ENCODE measurements at regions not wholly inside any gene's neighbourhood (a gene's known extent, or its start where the extent isn't known, plus 50 kb on each side); places are given as distances from the start of the nearest gene placed in this dataset.
"Not testable (repeated sequence)": the region's sequence is repeated elsewhere in the genome, so short reads cannot be mapped to it uniquely, and the experiment has no call there.

DNA sequence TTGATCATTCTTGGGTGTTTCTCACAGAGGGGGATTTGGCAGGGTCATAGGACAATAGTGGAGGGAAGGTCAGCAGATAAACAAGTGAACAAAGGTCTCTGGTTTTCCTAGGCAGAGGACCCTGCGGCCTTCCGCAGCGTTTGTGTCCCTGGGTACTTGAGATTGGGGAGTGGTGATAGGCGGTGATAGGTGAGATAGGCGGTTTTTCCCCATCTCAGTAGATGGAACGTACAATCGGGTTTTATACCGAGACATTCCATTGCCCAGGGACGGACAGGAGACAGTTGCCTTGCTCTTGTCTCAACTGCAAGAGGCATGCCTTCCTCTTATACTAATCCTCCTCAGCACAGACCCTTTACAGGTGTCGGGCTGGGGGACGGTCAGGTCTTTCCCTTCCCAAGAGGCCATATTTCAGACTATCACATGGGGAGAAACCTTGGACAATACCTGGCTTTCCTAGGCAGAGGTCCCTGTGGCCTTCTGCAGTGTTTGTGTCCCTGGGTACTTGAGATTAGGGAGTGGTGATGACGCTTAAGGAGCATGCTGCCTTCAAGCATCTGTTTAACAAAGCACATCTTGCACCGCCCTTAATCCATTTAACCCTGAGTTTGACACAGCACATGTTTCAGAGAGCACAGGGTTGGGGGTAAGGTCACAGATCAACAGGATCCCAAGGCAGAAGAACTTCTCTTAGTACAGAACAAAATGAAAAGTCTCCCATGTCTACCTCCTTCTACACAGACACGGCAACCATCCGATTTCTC is 86.2 kb downstream of the OR2B2 start:
- not testable (repeated sequence) for DNase-seq

DNA sequence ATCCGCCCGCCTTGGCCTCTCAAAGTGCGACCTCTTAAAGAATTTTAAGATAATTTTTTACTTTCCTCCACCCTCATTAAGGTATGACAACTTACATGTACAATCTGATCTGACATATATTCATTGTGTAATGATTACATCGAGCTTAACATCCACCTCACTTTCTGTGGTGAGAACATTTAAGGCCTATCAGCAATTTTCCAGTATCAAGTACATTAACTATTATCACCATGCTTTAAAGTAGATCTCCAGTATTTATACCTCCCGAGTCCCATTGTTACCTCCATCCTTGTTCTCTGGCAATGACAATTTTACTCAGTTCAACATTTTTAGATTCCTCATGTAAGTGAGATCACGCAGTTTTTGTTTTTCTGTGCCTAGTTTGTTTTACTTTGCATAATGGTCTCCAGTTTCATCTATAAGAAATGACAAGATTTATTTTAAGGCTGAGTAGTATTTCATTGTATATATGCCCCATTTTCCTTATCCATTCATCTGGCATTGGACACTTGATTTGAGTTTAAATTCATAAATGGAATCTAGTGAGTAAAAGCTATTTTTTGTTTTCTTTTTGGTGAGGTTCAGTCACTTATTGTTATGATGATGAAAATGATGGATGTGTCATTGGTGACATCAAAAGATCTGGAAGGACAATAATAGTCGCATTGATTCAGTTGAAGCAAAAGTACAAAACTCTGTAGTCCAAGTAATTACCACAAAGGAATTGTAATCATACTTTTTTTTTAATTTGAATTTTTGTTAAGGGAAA is 87.0 kb downstream of the OR2B2 start:
- DNase-seq = peak; percentile 57

DNA sequence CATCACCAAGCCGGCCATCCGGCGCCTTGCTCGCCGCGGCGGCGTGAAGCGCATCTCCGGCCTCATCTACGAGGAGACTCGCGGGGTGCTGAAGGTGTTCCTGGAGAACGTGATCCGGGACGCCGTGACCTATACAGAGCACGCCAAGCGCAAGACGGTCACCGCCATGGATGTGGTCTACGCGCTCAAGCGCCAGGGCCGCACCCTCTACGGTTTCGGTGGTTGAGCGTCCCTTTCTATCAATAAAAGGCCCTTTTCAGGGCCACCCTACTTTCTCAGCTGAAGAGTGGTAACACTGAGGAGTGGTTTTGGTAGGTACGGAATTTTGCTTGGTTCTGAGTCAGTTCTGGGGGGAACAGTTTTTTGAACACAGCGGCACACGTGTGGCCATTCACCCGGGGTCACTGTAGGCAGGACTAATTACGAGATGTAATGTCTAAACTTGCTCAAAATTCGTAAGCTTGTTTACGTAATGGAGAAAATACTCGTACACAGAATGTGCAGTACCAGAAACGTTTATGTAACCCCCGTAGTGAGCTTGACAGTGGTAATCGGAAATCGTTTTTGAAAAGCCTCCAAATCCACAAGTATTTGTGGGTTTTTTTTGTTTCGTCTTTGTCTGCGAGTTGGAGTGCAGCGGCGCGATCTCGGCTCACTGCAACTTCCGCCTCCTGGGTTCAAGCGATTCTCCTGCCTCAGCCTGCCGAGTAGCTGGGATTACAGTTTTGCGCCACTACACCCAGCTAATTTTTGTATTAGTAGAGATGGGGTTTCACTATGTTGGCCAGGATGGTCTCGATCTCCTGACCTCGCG is 87.8 kb downstream of the OR2B2 start:
- peak; percentile 79 for DNase-seq

DNA sequence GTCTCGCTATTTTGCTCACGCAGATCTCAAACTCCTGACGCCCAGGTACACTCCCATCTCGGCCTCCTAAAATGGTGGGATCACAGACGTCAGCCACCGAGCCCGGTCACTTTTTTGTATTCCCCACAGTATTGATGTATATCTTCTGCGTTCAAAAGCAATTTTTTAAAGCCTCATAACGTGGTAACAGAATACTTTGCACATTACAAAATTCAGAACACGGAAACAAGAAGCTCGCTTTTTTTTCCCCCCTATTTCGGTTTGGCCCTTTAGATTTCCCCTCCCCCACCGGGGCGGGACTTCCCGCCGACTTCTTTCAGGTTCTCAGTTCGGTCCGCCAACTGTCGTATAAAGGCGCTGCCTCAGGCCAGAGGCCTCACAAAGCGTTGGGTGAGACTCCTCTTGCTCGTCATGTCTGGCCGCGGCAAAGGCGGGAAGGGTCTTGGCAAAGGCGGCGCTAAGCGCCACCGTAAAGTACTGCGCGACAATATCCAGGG is 88.4 kb downstream of the OR2B2 start:
- peak; percentile 91 for DNase-seq

DNA sequence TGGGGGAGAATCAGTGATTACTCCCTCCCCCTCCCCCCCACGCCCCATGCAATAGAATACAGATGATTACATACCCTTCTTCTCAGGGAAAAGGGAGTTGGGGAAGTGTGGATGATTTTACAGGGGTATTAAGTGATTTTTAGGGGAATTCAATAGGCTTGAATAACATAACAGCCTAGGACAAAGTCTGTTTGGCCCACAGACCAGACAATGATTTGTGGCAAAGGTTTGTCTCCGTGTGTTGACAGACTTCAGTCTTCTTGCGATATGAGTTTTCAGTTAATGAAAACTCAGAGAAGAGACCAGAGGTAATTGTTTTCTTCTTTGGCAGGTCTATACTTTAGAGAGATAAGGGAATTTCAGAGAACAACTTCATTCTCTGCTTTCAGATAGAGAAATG is 95.3 kb downstream of the OR2B2 start:
- DNase-seq = no peak

DNA sequence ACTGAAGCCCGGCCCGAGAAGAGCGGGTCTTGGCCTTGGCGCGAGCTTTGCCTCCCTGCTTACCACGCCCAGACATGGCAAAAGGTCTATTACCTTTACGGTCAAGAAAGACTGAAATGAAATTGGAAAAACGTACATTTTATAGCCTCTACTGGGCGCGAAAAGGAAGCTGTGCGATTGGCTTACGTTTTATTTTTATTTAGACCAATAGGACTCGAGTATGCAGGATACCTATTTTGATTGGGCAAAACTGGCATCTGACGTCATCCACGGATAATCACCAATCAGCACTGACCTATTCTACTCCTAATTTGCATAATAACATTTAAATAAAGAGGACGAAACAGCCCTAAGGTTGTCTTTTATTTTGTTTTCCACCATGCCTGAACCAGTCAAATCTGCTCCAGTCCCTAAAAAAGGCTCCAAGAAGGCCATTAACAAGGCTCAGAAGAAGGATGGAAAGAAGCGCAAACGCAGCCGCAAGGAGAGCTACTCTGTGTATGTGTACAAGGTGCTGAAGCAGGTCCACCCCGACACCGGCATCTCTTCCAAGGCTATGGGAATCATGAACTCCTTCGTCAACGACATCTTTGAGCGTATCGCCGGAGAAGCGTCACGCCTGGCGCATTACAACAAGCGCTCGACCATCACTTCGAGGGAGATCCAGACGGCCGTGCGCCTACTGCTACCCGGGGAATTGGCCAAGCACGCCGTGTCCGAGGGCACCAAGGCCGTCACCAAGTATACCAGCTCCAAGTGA is 97.4 kb downstream of the OR2B2 start:
- DNase-seq = peak; percentile 94

DNA sequence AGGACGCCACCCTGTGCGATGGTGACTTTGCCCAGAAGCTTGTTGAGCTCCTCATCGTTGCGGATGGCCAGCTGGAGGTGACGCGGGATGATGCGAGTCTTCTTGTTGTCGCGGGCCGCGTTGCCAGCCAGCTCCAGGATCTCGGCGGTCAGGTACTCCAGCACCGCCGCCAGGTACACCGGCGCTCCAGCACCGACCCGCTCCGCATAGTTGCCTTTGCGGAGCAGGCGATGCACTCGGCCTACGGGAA is 97.9 kb downstream of the OR2B2 start:
- not testable (repeated sequence) for DNase-seq

DNA sequence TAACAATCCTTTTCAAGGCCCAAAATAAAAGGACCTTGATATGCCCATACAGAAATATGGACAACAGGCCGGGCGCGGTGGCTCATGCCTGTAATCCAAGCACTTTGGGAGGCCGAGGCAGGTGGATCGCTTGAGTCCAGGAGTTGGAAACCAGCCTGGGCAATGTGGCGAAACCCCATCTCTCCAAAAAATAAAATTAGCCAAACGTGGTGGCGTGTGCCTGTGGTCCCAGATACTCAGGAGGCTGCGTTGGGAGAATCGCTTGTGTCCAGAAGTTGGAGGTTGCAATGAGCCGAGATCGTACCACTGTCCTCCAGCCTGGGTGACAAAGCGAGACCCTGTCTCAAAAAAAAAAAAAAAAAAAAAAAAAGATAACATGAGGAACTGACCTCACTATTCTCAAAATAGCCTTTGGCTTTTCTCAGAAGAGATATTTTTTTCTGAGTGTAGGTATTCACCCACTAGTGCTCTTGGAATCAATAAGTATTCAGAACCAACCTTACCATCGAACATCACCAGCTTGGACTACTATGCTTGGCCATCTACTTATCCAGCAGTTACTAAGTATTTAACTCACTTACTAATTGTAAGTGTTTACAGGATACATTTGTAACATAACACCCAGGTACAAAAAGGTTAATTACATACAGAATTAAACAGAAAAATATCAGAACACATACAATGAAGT is 99.2 kb downstream of the OR2B2 start:
- DNase-seq = no peak

DNA sequence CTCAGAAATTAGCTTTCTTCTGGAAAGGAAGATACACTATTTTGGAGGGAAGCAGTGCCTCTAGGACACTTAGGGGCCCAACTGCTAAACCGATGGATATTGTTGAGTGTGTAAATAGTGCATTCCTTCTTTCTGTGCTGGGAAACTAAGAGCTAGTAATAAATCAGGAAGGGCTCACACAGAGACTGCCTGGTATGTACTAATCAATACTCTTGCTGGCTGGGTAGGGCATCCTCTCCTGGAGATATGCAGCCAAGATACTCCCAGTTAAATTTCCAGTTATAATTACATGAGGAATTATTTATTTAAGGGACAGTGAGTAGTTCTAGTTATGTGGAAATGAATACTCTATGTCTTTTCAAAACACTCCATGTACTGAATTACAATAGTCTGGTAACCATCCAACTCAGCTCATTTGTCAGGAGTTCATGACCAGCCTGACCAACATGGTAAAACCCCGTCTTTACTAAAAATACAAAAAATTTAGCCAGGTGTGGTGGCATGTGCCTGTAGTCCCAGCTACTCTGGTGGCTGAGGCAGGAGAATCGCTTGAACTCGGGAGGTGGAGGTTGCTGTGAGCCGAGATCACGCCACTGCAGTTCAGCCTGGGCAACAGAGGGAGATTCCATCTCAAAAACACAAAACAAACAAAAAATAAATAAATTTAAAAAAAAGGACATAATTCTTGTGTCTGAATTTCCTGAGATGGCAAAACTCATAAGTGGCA is 100.0 kb downstream of the OR2B2 start:
- no peak for DNase-seq

DNA sequence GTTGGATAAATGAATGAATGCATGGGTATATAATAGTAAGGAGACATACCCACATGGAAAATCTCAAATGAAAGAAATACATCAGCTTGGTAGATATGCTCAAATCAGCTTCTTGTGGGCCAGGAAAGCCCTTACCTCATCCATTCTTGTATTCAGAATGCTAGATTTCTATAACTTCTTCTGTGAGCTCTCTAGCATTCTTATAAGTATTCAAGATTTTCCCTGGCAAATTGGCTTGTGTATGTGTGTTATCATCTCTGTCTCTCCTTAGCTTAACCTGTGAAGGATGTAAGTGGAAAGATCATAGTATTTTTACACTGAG is 100.8 kb downstream of the OR2B2 start:
- DNase-seq = no peak

DNA sequence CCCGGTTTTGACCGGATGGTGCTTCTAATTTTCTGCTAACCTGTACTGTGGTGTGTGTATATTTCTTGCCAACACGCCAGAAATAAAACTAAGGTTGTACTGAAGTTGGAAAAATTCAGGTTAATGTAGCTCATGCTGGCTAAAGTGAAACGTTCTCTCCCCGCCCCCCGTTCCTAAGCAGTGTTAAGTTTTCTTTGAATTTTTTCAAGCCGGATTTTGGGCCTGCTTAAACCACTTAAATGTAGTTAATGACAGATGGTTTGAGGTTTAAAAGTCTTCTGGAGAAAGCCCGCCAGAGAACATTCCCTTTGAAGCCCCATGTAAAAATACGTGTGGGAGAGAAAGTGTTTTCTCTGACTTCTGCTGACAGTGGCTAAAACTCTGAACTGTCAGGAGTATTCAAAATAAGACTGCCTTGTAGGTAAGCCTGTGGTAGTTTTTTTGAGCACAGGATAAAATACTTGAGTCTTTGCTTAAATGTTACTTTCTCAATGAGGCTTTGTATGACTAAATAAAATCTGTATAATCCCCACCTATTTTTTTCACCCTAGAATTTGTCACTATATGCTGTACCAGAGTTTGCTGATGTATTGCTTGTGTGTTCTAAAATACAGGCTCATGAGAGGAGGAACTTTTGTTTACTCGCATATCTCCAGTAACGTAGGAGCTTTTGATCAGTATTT is 101.3 kb downstream of the OR2B2 start:
- DNase-seq = no peak

DNA sequence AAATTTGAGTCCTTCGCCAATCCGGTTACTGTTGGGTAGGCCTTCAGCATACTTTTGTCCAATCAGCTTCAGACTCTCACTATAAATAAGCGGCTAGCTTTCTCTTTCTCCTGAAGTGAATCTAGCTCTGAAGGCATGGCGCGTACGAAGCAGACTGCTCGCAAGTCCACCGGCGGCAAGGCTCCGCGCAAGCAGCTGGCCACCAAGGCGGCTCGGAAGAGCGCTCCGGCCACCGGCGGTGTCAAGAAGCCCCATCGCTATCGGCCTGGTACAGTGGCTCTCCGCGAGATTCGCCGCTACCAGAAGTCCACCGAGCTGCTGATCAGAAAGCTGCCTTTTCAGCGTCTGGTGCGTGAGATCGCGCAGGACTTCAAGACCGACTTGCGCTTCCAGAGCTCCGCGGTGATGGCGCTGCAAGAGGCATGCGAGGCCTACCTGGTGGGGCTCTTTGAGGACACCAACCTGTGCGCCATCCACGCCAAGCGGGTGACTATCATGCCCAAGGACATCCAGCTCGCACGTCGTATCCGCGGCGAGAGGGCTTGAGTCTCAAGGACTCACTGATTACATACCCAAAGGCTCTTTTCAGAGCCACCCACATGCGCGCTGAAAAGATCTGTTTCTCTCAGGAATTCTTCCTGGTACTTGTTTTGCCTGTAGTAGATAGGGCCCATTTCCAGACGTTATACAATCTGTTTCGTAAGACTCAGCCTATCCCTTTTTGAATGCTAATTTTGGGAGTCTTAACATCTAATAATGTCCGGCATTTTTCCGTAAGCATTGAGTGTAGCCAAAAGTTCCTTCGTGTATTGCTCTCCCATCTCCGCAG is 102.0 kb downstream of the OR2B2 start:
- DNase-seq = peak; percentile 95

DNA sequence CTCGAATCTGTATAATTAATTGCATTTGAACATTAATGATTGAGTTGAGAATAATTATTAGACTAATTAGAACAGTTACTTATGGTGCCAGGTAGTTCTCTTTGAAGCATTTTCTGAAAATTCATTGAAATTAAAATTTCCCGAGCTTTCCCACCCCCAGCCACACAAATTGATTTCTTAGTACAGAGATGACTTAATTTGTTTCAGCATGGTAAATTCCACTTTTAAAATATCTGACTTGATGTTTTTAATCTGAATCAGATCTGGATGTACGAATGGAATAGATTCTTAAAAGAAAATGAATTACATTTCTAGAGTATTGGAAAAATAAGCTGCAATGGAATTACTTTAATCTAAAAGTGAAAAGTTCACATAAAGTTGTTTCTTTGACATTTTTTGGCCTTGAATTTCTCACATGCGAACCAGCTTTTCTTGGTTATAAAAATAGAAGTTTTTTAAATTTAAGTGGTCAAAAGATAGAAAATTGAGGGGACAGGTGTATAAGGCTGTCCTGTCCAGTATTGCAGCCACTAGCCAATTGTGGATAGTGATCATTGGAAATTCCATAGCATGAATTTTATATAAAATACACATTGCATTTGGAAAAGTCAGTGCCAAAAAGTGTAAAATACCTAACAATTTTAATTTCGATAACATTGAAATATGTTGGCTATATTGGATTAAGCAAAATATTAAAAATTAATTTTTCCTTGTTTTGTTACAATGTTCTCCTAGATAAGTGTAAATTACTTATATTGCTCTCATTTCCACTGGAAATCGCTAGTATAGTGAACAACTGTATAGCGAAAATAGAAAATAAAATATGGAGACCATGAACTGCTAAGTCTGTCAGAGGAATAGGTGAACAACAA is 102.9 kb downstream of the OR2B2 start:
- DNase-seq = no peak

DNA sequence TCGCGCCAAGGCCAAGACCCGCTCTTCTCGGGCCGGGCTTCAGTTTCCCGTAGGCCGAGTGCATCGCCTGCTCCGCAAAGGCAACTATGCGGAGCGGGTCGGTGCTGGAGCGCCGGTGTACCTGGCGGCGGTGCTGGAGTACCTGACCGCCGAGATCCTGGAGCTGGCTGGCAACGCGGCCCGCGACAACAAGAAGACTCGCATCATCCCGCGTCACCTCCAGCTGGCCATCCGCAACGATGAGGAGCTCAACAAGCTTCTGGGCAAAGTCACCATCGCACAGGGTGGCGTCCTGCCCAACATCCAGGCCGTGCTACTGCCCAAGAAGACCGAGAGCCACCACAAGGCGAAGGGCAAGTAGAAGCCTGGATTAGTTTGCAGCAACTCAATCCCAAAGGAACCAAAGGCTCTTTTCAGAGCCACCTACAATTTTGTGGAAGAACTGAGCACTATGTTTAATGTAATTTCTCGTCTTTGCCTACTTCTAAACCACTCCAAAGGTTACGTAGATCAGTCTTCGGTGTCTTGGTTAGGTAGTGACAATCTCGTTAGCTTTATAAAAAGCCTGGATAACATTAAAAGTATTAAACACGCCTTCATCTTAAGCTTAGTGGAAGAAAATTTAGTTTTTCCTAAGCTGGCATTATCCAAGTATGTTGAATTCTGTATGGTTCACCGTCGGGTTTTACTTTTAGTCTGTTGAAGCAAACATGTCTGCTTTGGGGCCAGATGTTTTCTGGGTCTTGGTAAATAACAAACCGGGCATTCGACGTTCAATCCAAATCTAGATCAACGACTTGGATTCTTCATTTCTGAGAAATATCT is 103.7 kb downstream of the OR2B2 start:
- DNase-seq = peak; percentile 74

DNA sequence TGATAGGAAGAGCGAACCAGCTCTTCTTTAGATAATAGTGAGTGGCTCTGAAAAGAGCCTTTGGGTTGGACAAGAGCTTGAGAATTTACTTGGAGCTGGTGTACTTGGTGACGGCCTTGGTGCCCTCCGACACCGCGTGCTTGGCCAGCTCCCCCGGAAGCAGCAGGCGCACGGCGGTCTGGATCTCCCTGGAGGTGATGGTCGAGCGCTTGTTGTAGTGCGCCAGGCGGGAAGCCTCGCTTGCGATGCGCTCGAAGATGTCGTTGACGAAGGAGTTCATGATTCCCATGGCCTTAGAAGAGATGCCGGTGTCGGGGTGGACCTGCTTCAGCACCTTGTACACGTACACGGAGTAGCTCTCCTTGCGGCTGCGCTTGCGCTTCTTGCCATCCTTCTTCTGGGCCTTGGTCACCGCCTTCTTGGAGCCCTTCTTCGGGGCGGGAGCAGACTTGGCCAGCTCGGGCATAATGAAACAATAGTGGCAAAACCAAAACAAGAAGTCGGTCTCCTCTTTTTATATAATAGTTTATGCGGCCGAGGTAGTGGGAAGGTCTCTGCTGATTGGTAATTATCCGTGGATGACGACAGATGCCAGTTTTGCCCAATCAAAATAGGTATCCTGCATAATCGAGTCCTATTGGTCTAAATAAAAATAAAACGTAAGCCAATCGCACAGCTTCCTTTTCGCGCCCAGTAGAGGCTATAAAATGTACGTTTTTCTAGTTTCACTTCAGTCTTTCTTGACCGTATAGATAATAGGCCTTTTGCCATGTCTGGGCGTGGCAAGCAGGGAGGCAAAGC is 104.6 kb downstream of the OR2B2 start:
- peak; percentile 93 for DNase-seq

DNA sequence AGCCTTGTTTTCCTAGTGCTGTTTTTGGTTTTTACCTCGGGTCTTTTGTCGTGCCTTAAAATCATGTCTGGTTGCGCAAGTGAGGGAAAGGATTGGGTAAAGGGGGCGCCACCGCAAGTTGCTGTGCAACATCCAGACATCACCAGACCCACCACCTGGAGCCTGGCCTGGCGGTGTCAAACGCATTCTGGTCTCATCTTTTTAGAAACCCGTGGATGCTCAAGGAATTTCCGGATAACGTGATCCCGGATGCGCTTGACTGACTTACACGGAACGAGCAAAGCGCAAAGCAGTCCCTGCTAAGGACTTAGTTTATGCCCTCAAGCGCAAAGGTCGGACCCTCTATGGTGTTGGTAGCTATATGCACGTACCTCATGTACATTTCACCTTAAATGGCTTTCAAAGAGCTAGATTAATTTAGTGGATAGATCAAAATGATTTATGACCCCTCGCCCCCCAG is 105.2 kb downstream of the OR2B2 start:
- DNase-seq = peak; percentile 84

DNA sequence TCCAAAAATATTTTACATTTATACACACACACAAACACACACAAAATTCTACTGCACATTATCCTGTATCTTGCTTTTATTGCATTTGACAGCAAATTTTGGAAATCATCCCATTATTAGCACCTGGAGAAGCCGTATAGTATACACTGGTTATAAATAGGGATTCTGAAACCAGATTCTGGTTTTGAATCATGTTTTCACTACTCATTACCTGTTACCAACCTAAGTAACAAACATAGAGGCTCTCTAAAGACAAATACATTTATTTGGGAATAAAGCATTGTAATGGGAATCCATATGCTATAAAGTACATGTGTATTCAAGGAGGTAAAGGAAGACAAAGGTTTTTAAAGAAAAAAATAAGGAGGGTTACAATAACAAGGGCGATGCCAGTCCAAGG is 106.8 kb downstream of the OR2B2 start:
- no peak for DNase-seq

Measured in retina (tissue), 1 donor.